8988T (cell line): ENCODE measurements at regions not wholly inside any gene's neighbourhood (a gene's known extent, or its start where the extent isn't known, plus 50 kb on each side); places are given as distances from the start of the nearest gene placed in this dataset.

Experiments used
- DNase-seq: peaks from one replicate; pipeline ENCODE4 v3.0.0; 2011

DNA sequence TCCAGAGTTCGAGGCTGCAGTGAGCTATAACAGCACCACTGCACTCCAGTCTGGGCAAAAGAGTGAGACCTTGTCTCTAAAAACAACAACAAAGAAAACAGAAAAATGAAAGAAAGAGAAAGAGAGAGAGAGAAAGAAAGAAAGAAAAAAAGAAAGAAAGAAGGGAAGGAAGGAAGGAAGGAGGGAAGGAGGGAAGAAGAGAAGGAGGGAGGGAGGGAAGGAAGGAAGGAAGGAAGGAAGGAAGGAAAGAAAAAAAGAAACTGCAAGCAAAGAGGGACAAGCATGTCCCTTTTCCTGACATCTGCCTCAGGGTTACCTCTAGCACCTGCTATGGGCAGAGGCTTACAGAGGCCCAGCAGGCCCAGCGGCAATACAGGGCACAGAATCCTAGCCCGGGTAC lies 475.0 kb downstream of the MIAT start:
- DNase-seq: no peak

GRCh38 chr22:27133019-27133431 lies 475.6 kb downstream of the MIAT start:
- no peak for DNase-seq

DNA sequence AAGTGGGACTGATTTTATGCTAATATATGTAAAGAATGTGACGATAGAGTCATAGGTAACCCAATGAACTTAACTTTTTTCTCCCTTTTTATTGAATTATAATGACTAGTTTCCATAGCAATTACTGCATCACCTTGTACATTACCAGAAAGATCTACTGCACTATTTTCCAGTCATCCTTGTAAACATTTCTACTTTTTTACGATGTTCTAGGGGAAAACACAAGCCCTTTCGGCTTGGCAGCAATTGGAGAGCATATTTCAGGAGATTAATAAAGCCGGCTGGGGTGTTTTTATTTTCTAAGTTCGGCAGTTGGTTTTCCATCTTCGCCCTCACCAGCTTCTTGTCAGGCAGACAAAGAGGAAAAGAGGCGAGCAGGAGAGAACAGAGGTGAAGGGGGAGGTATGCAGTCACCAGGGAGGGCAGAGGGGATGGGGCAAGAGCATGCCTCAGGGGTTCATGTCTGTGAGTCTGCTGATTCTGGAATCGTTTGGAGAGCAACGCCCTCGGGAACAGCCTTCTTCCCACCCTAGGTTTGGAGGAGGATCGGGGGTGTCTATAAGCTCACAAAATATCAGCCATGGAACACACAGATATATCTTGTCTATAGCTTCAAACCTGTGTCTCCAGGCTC lies 476.4 kb downstream of the MIAT start:
- DNase-seq: no peak

- DNase-seq: peak; percentile 46
These were observed 476.9 kb downstream of the MIAT start for GRCh38 chr22:27134315-27134701.

DNA sequence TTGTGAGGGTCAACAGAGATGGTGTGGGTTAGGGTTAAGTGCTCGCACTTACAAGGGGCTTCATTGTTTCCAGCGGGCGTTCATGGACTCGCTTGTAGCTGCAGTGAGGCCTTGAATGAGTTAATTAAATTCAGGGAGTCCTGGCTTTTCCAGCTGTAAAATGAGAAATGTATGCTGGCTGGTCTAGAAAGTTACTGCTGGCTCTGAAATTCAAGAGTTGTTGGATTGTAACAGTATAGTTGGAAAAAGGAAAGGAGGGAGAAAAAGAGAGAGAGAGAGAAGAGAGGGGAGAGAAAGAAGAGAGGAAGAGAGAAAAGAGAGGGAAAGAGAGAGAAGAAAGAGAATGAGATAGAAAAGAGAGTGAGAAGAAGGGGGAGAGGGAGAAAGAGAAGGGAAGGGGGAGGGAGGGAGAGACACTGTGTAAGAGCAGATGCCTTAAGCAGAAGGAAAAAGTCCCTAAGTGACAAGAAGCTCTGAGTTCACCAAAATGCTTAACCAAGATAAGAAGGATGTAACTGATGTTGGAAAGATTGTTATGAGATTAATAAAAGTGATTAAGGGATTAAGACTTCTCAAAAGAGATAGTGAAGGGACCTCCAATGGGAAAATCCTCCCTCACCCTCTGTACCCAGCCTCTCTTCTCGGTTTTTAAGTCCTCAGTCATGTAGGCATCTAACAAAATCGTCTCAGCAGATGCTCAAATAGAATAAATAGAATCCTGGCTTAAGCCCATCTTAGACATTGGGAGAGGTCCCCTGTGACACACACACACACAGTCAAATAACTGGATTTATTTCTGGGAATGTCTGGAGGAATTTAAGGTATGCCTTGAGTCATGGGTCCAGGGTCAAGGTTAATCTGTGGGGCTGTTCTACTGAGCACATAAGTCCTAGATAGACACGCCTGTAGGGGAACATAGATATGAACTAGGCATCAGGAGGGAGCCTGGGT lies 477.9 kb downstream of the MIAT start:
- DNase-seq: peak; percentile 29

DNA sequence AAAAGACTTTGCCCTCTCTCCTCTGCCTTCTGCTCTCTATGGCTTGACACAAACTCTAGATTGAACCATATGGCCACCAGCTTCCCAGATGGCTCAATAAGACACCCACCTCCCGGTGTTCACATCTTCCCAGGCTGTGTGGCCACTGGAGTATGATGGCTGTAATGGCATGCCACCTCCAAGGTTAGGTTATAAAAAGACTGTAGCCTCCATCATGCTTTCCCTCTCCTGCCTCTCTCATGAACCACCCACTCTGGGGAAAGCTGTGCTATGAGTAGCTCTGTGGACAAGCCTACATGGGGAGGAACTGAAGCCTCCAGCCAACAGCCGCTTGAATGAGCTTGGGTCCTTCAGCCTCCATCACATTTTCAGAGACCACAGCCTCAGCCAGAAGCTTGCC lies 479.2 kb downstream of the MIAT start:
- DNase-seq: no peak

DNA sequence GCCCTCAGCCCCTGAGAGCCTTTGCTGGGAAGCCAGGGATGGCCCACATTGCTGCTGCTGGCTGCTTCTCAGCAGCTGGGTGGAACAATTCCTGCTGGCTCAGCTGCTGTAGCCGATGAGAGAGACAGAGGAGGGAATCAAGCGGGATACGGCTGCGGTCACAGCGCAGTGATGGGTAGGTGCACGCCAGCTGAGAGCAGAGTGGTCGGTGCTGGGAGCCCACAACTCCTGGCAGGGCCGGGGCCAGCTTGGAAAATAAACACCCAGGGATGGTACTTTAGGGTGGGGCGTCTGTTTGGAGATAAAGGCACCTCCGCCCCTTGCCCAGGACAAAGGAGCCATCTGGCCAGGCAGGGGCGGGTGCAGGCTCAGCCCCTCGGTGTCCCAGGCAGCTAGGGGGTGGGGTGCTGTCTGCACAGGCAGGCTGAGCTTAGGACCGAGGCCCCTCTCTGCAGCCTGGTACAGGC lies 480.5 kb downstream of the MIAT start:
- no peak for DNase-seq

DNA sequence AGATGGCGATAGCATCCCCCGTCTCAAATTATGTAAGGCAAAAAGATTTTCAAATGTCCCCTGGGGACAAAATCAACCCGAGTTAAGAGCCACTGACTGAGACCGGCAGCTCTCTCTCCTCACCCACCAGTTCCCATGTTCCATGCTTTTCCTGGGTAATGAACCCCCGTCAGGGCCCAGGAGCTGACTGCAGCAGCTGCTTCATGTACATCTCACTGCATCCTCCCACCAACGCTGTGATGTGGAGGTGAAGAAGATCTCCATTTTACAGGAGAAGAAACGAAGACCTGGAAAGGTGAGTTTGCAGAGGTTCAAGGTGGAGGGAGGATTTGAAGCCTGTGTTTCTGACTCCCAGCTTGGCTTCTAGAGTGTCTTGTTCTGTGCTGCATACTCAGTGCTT lies 481.1 kb downstream of the MIAT start:
- DNase-seq: no peak

GRCh38 chr22:27139935-27140511 lies 482.6 kb downstream of the MIAT start:
- DNase-seq: peak; percentile 23

DNA sequence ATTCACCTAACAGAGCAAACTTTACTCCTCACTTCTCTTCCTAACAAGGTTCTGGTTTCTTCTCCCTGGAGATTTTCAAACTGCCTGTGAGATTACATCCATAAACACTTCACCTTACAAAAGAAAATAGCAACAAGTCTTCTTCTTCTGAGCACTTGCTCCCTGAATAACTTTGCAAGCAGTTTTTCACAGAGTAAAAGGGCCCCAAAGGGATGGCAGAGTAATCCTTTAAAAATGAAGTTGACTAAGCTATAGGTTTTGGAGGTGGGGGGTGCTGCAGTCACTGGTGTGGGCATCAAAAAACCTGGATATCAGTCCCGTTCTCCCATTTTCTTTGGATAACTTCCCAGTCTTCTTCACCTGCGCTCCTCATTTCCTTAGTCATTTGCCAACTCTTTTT lies 484.9 kb downstream of the MIAT start:
- DNase-seq: no peak

DNA sequence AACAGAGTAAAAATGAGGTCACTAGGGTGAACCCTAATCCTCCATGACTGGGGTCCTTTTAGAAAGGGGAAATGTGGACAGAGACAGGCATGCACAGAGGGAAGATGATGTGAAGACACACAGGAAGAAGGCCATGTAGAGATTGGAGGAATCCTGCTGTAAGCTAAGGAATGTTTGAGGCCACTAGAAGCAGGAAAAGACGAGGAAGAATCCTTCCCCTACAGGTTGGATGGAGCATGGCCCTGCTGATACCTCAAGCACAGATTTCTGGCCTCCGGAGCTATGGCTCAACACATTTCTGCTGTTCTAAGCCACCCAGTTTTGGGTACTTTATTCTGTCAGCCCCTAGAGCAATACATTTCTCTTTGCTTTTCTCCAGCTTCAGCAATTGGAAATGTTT lies 486.9 kb downstream of the MIAT start:
- no peak for DNase-seq

DNA sequence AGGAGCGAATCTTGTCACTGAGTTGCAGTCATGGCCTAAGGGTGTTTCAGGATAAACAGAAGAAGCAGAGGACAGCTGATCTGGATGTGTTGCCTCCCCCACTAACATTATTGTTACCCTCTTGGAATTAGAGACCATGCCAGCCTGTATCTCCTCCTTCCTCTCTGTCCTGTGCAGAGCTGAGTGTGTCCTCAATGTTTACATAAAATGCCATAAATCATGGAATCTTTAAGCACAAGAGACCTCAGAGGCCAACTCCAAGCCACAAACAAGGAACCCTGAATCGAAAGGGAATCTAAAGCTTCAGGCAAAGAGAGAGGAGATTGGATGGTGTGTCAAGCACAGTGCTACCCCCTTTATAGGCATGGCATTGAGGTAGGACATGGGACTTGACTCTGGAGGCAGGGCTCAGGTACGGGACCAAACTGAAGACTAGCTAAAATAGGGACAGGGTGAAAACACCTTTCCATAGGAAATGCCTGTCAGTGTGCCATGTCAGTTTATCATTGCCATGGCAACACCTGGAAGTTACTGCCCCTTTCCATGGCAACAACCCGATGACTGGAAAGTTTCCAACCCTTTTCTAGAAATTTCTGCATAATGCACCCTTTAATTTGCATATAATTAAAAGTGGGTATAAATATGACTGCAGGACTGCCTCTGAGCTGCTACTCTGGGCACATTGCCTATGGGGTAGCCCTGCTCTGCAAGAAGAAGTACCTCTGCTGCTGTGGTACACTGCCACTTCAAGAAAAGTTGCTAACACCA lies 489.7 kb downstream of the MIAT start:
- DNase-seq: no peak

DNA sequence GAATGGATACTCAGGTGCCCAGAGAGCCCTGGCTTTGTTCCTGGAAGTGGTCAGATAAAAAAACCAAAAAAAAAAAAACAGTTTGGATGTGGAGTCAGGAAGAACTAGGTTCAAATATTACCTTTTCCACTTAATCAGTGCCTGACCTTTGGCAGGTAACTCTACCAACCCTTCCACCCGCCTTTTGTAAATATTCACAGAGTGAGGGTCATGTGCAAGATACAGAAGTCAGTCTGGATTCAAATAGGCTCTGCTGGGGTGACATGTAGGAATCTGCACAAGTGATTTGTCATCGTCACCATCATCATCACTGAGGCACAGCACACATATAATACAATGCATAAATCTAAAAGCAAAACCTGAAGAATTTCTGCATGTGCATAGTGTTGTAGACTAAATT lies 490.7 kb downstream of the MIAT start:
- DNase-seq: no peak

- DNase-seq: no peak
These were observed 491.6 kb downstream of the MIAT start for GRCh38 chr22:27148886-27149470.

GRCh38 chr22:27149921-27150543 lies 492.6 kb downstream of the MIAT start:
- no peak for DNase-seq

DNA sequence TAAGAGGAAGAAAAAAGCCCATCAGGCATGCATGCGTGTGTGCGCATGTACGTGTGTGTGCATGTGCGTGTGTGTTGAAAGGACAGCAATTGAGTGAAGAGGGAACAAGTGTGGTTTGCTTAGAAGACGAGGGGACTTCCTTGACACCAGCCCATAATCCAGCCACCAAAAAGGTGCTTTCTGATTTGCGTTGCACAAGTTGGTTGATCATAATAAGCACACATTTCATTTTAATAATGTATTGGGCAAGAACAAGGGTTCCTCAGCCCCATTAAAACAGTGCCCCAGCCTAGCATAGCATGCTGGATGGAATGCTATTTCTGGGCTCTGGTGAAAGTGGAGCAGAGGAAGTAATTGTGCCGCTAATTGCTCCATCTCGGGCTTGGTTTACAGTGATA lies 493.2 kb downstream of the MIAT start:
- no peak for DNase-seq

DNA sequence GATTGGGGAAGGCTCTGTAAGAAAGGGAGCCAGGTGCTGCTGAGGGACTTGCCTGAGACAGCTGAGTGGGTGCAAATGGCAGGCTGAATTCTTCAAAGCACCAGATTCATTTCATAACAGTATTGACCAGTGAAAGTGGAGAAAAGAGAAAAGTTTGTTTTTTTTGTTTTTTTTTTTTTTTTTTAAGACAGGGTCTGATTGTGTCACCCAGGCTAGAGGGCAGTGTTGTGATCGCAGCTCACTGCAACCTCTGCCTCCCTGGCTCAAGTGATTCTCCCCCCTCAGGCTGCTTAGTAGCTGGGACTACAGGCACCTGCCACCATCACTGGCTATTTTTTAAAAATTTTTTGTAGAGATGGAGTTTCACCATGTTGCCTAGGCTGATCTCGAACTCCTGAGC lies 494.0 kb downstream of the MIAT start:
- no peak for DNase-seq

GRCh38 chr22:27152033-27152432 lies 494.6 kb downstream of the MIAT start:
- DNase-seq: no peak

- DNase-seq: no peak
These were observed 495.5 kb downstream of the MIAT start for GRCh38 chr22:27152883-27153282.

DNA sequence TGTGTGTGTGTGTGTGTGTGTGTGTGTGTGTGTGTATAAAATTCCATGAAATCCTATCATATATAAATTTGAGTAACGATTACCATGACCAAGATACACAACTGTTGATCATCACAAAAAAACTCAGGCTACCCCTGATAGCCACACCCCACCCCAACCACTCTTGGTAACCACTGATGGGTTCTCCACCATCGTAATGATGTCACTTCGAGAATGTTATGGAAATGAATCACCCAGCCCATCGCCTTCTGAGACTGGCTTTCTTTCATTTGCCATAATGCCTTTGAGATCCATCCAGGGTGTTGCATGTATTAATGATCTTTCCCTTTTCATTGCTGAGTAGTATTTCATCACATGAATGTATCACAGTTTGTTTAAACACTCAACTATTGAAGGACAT lies 496.0 kb downstream of the MIAT start:
- no peak for DNase-seq

DNA sequence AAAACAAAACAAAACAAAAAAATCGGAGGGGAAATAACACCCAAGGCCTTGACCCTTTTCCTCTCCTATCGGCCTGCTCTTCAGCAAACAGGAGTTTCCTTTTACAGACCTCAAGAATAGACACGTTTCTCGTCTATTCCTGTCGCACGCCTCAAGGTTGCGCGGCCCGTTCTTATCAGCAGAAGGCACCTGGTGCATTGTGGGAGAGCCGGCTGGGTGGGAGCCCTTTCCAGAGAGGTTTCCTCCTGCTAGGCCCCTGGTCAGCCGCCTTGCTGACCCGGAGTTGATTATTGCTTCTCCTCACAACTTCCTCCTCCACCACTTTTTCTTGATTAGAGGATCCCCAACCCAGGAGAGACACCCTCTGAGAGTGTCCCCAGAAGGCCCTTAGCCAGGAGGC lies 497.3 kb downstream of the MIAT start:
- DNase-seq: no peak

GRCh38 chr22:27156821-27157489 lies 499.6 kb downstream of the MIAT start:
- no peak for DNase-seq
